ENCODE measurements at regions not wholly inside any gene's neighbourhood (a gene's known extent, or its start where the extent isn't known, plus 50 kb on each side); places are given as distances from the start of the nearest gene placed in this dataset.
"Not testable (repeated sequence)": the region's sequence is repeated elsewhere in the genome, so short reads cannot be mapped to it uniquely, and the experiment has no call there.

- no peak for DNase-seq
Observed at GRCh38 chr6:72457738-72458137, 164.1 kb upstream of the KCNQ5 start.

GRCh38 chr6:72458521-72458920 lies 163.3 kb upstream of the KCNQ5 start:
- DNase-seq = no peak

DNA sequence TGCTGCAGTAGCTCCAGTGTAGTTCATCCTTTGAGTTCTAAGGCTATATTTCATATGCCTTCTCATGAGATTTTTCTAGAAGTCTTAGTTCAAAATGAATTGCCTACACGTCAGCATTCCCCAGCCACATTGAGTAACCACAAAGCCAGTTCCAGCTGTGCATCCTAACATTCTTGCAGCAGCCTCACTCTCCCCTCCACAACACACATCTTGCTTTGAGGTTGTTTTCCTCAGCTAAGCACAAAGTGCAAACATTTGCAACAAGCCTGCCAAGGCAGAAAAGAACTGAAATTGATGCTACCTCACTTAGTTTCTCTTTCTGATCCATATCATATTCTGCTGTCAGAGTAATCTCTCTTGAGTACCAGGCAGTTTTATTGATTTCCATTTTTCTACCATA lies 160.7 kb upstream of the KCNQ5 start:
- no peak for DNase-seq

GRCh38 chr6:72464246-72464645 lies 157.6 kb upstream of the KCNQ5 start:
- DNase-seq = no peak

DNA sequence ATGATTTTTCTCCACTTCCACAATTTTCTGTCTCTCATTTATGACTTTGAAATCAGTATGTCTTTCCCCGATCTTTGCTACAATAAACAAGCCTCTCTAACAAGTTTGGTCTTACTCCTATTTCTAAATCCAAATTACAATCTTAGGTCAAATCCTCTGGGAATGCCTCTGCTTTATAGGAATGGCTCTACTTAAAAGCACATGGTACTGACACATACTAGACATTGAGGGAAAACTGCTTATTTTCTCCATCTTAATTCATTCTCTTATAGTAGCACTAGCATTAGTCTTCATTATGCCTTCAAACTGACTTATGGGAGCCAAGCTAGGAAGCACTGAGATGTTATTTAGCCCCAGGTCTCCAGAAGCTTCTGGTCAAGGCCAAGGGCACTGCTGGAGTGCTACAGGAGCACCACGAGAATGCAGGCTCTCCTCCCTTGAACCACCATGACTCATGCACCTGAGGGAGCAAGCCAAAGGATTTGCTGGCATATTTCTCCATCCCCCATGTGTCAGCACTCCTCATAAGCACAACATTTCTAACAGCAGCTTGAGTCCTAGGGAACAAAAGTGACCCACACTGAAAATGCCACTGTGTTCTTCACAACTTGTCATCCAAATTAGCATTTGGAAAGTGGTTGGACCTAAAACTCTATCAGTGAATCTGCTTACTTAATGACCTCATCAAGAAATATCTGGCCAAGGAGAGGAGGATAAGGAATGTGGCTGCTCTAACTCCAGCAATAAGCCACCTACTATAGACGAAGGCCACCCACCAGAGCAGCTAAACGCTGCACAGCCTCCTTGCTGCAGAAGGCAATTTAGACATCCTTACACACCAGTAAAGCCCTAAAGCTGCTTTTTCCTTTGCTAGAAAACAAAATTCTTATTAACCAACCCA lies 156.8 kb upstream of the KCNQ5 start:
- peak in 1 of 51 donors; percentile 1 for DNase-seq

- no peak for DNase-seq
Observed at GRCh38 chr6:72466471-72466870, 155.4 kb upstream of the KCNQ5 start.

DNA sequence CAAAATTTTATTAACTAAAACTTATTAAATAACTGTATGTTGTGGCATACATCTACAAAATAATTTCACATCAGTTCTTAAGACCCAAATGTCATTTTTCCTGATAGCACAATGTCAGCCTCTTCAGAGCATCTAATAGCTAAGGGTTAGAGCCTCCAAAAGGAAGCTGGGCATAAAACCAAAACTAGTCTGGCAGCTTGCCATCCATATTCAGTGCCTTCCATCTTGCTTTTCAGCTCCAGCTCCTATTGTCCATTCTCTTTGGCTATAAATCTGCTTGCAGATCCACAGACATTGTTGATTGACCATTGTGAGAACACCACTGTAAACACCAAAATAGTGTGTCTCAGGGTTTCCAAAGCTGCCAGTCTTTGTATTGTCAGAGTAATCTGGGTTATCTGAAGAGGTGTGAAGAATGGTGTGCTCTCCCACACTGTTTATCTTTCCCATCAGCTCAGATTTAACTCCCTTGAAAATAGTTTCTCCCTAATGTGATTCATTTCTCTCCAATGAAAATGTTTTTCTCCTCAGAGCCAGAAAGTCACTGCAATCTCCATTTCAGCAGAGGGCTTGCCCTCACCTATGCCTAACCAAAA lies 154.8 kb upstream of the KCNQ5 start:
- peak in 16 of 51 donors; percentile 1 to 46 (median 7) for DNase-seq

- not testable (repeated sequence) for DNase-seq
Observed at GRCh38 chr6:72469406-72469983, 152.4 kb upstream of the KCNQ5 start.

DNA sequence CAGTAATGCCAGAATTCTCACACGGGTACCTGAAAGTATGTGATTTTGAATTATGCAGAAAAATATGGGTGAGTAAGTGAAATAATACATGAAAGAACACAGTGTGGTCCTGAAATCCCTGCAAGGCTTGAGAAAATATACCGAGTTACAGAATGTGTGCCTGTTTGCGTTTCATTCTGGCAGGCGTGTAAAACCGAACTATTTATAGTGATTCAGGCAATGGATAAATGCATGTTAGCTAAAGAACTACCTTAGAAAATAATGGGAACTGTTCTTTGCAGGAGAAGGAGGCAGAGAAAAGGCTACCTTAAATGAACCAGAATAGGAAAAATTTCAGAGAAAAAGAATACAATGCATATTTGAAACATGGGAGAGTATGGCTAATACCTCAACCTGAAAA lies 145.8 kb upstream of the KCNQ5 start:
- no peak for DNase-seq

DNA sequence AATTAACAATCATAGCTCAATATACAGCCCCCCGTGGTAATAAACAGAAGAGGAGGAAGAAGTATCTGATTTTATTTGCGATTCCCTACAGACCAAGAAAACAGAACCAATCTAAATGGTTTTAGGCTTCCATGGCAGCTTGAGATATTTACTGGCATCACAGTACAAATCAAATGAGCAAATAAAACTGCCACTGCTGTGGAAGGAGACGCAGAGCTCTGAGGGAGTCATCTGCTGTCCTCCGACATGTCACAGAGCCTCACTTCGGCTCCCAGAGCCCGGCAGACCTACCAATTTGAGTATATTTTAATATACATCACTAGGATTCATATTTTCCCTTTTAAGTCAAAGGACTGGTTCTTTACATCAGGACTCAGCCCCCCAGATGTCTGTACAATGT lies 145.2 kb upstream of the KCNQ5 start:
- DNase-seq = no peak

GRCh38 chr6:72495441-72495840 lies 126.4 kb upstream of the KCNQ5 start:
- DNase-seq = no peak

- DNase-seq = no peak
Observed at GRCh38 chr6:72497186-72497585, 124.7 kb upstream of the KCNQ5 start.

- DNase-seq = no peak
Observed at GRCh38 chr6:72500669-72501068, 121.2 kb upstream of the KCNQ5 start.

DNA sequence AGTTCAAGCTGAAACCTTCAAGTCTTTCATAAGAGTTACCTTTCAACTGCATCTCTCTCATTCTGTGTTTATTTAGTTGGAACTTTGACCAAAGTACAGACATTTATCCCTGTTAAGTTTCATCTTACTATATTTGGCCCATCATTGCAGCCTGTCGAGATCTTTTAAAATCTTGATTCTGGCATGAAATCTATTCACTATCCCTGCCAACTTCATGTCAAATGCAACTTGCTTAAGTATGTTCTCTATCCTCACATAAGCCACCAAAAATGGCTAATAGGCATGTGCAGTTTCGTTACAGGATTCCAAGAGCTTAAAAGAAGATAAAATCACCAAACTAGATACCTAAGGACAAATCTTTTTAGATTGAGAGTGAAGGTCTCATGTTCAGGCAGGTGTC lies 117.5 kb upstream of the KCNQ5 start:
- no peak for DNase-seq

GRCh38 chr6:72505446-72505845 lies 116.4 kb upstream of the KCNQ5 start:
- no peak for DNase-seq

- no peak for DNase-seq
Observed at GRCh38 chr6:72519871-72520270, 102.0 kb upstream of the KCNQ5 start.

- no peak for DNase-seq
Observed at GRCh38 chr6:72521684-72522083, 100.2 kb upstream of the KCNQ5 start.

DNA sequence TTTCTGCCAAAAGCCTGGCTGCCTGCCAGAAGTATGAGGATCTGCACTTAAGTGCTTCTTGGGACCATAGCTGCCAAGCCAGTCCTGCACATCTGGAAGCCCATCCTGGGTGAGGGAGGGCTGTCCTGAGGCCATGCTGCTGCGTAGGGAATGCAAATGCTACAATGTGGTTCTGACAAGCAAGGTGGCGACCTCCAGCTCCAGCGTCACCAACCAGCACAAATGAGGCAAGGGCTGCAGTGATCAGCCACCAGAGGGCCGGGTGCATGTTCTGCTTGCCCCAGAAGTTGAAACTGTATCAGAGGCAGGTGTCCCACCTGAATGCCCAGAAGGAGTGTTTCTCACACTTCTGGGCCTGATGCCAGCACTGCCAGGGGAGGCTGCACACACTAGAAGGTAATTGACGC lies 99.1 kb upstream of the KCNQ5 start:
- DNase-seq = peak in 1 of 51 donors; percentile 2

DNA sequence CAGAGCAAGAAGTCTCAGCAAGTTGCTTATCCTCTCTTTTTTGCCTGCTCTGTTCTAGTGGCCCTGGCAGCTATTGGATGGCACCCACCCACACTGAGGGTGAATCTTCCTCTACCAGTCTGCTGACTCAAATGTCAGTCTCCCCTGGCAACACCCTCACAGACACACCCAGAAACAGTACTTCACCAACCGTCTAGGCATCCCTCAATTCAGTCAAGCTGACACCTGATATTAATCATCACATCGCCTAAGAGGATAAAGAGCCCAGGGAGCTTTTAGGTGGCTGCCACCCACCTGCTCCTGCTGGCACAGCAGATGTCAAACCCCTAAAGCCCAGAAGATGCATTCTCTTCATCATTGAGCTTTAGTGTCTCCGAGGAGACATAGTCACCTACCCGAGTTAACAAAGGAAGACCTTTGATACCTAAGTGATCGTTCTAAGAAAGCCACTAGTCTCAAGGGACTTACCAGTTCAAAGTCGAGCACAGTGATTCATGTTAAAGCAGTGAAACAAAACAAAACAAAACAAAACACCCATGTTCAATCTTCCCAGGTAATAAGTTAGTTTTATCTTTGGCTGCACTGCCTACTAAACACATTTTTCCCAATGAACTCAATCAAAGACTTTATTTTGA lies 97.7 kb upstream of the KCNQ5 start:
- DNase-seq = no peak

DNA sequence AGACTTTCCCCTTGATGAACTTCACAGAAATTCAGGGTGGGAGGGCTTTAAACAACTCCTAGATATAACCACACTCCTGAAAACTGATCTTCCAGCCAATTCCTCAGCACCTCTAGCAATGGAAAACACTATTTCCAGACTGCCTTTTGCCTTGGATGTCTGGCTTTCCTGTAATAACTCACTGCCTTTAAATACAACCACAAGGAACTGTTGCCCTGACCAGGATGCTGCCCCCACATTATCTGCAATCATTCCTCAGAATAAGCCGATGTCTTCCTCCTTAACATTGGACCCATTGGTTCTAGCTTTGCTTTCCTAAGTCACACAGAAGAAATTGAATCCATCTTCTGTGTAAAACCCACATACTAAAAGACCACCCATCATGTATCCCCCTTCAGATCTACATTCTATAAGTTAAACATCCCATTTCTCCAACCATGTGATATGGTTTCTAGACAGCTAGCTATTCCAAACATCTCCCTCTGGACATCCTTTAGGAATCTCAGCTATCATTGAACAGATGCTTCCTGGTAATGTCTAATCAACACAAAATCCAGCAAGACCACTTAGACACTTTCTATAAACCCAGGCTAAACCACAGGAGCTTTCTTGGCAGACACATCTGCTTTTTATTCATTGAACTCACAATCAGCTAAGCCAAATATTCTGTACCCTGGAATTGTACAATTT lies 95.9 kb upstream of the KCNQ5 start:
- no peak for DNase-seq

- DNase-seq = no peak
Observed at GRCh38 chr6:72530152-72530551, 91.7 kb upstream of the KCNQ5 start.

DNA sequence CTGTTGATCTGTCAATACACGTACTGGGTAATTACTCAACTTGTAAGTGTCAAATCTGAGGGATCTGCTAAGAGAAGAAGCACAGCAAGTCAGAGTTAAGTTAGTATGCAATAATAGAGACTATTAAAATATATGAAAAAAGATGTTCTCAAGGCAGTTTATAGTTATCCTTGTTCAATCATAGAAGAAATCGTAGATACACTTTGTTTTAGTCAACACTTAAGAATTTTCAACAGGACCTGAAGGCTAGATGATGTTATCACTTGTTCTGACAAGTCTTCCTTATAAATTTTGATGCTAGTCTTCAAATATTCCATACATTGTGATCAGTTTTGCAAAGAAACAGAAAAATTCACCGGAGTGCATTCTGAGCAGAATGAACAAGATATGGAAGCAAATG lies 91.1 kb upstream of the KCNQ5 start:
- DNase-seq = no peak
